ENCODE measurements at regions not wholly inside any gene's neighbourhood (a gene's known extent, or its start where the extent isn't known, plus 50 kb on each side); places are given as distances from the start of the nearest gene placed in this dataset.
A peak's percentile ranks its signal among the peaks of the same experiment; 100 is the strongest.

DNA sequence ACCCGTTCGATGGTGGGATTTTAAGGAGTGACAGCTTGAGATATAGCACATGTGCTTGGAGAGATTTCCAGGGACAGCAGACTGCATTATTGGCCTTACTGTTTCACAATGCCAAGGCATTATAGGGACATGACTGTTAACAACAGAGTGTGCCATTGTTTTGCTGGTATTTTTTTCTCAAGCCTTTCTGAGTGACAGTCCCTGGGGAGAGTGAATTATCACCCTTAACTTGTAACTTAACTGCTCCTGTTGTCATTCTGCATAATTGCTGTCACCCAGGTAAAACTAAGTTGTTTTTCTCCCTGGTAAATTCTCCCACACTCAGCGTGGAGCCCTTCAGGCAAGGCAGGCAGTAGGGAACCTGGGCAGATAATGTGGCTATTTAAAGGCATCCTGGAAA lies 989.2 kb upstream of the LCORL start:
- Histone ChIP-seq H2AFZ (ENCODE audit: low read length) (no peak overlapping the region), H3K23me2 (ENCODE audit: insufficient read length, low read depth, low read length, poor library complexity, severe bottlenecking) (no peaks in the 10 kb centered on the region), H4K91ac (ENCODE audit: insufficient read length, low read depth, low read length) (no peak overlapping the region), H3K56ac (ENCODE audit: insufficient read length, low read depth, low read length) (no peak overlapping the region), H3T11ph (ENCODE audit: low read length) (no peak overlapping the region), H3K14ac (ENCODE audit: insufficient read depth, low read length) (no peak overlapping the region), H2BK120ac (ENCODE audit: low read depth, low read length, poor library complexity, severe bottlenecking) (no peak overlapping the region), H4K8ac (replicated peaks; ENCODE audit: insufficient read length, low read depth, low read length) (no peak overlapping the region), H3K79me1 (ENCODE audit: insufficient read depth, low read depth, low read length, poor library complexity, severe bottlenecking) (no peaks in the 10 kb centered on the region), H4K5ac (ENCODE audit: insufficient read length, low read depth, low read length) (no peak overlapping the region), H3K4ac (ENCODE audit: low read depth, low read length) (no peak overlapping the region), H2BK15ac (ENCODE audit: low read depth, low read length) (no peak overlapping the region), H2BK5ac (ENCODE audit: insufficient read length, low read length) (no peak overlapping the region), H4K20me1 (ENCODE audit: control insufficient read depth, insufficient read depth, insufficient read length) (no peaks in the 10 kb centered on the region), H3K23ac (ENCODE audit: insufficient read length, low read depth, low read length) (no peak overlapping the region), H2BK12ac (ENCODE audit: insufficient read length, low read depth, low read length) (no peak overlapping the region), H2AK5ac (ENCODE audit: insufficient read length, low read length) (no peak overlapping the region), H3K79me2 (ENCODE audit: insufficient read depth, low read length) (no peaks in the 10 kb centered on the region), H3K4me1 (ENCODE audit: insufficient read depth, low read length) (peaks cover 4% of the 10 kb centered on the region; the same call in 1 of the 2 replicates), H3K18ac (ENCODE audit: insufficient read length, low read depth, low read length) (no peak overlapping the region), H3K4me2 (ENCODE audit: insufficient read depth, insufficient read length, low read length) (no peak overlapping the region), H3K9me3 (ENCODE audit: control insufficient read depth, low read depth, low read length) (no peaks in the 10 kb centered on the region), H3K9ac (ENCODE audit: extremely low read depth, insufficient read length, low read length) (no peak overlapping the region), H2BK20ac (ENCODE audit: low read depth, low read length, poor library complexity, severe bottlenecking) (no peak overlapping the region), H3K27me3 (ENCODE audit: insufficient read depth, low read length) (no peaks in the 10 kb centered on the region), H3K27ac (ENCODE audit: insufficient read length, low read depth, low read length) (no peak overlapping the region)
- TF ChIP-seq, protein P1, sequence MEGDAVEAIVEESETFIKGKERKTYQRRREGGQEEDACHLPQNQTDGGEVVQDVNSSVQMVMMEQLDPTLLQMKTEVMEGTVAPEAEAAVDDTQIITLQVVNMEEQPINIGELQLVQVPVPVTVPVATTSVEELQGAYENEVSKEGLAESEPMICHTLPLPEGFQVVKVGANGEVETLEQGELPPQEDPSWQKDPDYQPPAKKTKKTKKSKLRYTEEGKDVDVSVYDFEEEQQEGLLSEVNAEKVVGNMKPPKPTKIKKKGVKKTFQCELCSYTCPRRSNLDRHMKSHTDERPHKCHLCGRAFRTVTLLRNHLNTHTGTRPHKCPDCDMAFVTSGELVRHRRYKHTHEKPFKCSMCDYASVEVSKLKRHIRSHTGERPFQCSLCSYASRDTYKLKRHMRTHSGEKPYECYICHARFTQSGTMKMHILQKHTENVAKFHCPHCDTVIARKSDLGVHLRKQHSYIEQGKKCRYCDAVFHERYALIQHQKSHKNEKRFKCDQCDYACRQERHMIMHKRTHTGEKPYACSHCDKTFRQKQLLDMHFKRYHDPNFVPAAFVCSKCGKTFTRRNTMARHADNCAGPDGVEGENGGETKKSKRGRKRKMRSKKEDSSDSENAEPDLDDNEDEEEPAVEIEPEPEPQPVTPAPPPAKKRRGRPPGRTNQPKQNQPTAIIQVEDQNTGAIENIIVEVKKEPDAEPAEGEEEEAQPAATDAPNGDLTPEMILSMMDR (conservative IDR thresholded peaks at IDR 0.05), result no peak
- Mint-ChIP-seq H3K4me1 (peaks cover 18 to 19% of the 10 kb centered on the region in 2 experiments), H3K27ac (peak overlapping the region; percentile 21 to 63 (median 57); a peak in 4 of 7 replicates), H3K36me3 (ENCODE audit: insufficient read depth in 1 of 3, low read depth in 3 of 3) (no peaks in the 10 kb centered on the region; a peak in 1 of 7 replicates), H3K4me3 (no peak overlapping the region), H3K9me3 (0 out of 5 replicates have a peak, but pooled peaks cover 0 to 4% of the 10 kb centered on the region in 2 experiments), H3K27me3 (ENCODE audit: low read depth) (no peaks in the 10 kb centered on the region)
- no peak for DNase-seq
- no CpG with 5 or more reads among the region's 3 CpGs for WGBS (ENCODE audit: extremely low coverage, insufficient read length, low lambda C conversion rate)
